Neutrophil (primary cell): ENCODE measurements at regions not wholly inside any gene's neighbourhood (a gene's known extent, or its start where the extent isn't known, plus 50 kb on each side); places are given as distances from the start of the nearest gene placed in this dataset.

Source experiments
- H3K27ac ChIP-seq: fragments of 200-600 bp; sonication (generic); 2 replicates; pipeline ENCODE4 v1.5.1; 2016; ENCODE audit warnings: mild to moderate bottlenecking, moderate library complexity
- H3K27me3 ChIP-seq: fragments of 200-600 bp; sonication (generic); 2 replicates; pipeline ENCODE4 v1.6.0; 2016; ENCODE audit warnings: mild to moderate bottlenecking
- H3K36me3 ChIP-seq: fragments of 200-600 bp; sonication (generic); 2 replicates; pipeline ENCODE4 v1.5.1; 2017
- H3K4me1 ChIP-seq, 2 experiments: fragments of 200-600 bp in 1 of 2; sonication (generic) in 1 of 2; 1 replicate in 1 of 2; 2 replicates in 1 of 2; pipeline versions ENCODE4 v1.5.1 to v1.6.1; 2013 to 2016; ENCODE audit warnings: low read depth in 1 of 2, low read length in 1 of 2, mild to moderate bottlenecking in 1 of 2, moderate library complexity in 1 of 2; ENCODE audit not compliant: control insufficient read depth in 1 of 2, insufficient read depth in 1 of 2
- H3K4me3 ChIP-seq, 2 experiments: fragments of 200-600 bp in 1 of 2; sonication (generic) in 1 of 2; 1 replicate in 1 of 2; 2 replicates in 1 of 2; pipeline ENCODE4 v1.5.1; 2013 to 2016; ENCODE audit warnings: low read depth in 1 of 2, low read length in 1 of 2, mild to moderate bottlenecking in 1 of 2, moderate library complexity in 1 of 2
- H3K9me3 ChIP-seq: fragments of 200-600 bp; sonication (generic); 2 replicates; pipeline ENCODE4 v1.5.1; 2016
- CTCF ChIP-seq: fragments of 200-600 bp; sonication (generic); IDR thresholded peaks from 2 replicates; pipeline ENCODE4 v1.5.1; 2016; ENCODE audit warnings: antibody characterized with exemption

GRCh38 chr2:219727771-219728429 is 100.5 kb downstream of the SLC4A3 start:
- no peak overlapping the region for H3K4me3 ChIP-seq
- no peak overlapping the region for H3K27ac ChIP-seq
- H3K36me3 ChIP-seq: no peaks in the 10 kb centered on the region
- peaks cover 25 to 31% of the 10 kb centered on the region in 2 experiments for H3K4me1 ChIP-seq
- peaks cover 9% of the 10 kb centered on the region for H3K27me3 ChIP-seq
- no peak for TF ChIP-seq CTCF
- H3K9me3 ChIP-seq: no peaks in the 10 kb centered on the region

GRCh38 chr2:219728991-219729487 is 101.6 kb downstream of the SLC4A3 start:
- H3K4me1 ChIP-seq: peaks cover 23 to 29% of the 10 kb centered on the region in 2 experiments
- H3K9me3 ChIP-seq: no peaks in the 10 kb centered on the region
- no peaks in the 10 kb centered on the region for H3K36me3 ChIP-seq
- H3K27me3 ChIP-seq: peaks cover 20% of the 10 kb centered on the region
- H3K27ac ChIP-seq: no peak overlapping the region
- no peak for TF ChIP-seq CTCF
- no peak overlapping the region for H3K4me3 ChIP-seq

GRCh38 chr2:219731173-219731572 is 103.7 kb downstream of the SLC4A3 start:
- H3K27ac ChIP-seq: no peak overlapping the region
- no peaks in the 10 kb centered on the region for H3K9me3 ChIP-seq
- peaks cover 25% of the 10 kb centered on the region for H3K27me3 ChIP-seq
- peaks cover 16 to 23% of the 10 kb centered on the region in 2 experiments for H3K4me1 ChIP-seq
- no peak overlapping the region for H3K4me3 ChIP-seq
- H3K36me3 ChIP-seq: no peaks in the 10 kb centered on the region
- no peak for TF ChIP-seq CTCF

GRCh38 chr2:219733106-219733505 is 105.7 kb downstream of the SLC4A3 start:
- no peaks in the 10 kb centered on the region for H3K9me3 ChIP-seq
- no peak for TF ChIP-seq CTCF
- H3K27me3 ChIP-seq: peaks cover 41% of the 10 kb centered on the region
- H3K27ac ChIP-seq: no peak overlapping the region
- H3K4me1 ChIP-seq: peaks cover 13 to 15% of the 10 kb centered on the region in 2 experiments
- H3K36me3 ChIP-seq: no peaks in the 10 kb centered on the region
- H3K4me3 ChIP-seq: no peak overlapping the region

DNA sequence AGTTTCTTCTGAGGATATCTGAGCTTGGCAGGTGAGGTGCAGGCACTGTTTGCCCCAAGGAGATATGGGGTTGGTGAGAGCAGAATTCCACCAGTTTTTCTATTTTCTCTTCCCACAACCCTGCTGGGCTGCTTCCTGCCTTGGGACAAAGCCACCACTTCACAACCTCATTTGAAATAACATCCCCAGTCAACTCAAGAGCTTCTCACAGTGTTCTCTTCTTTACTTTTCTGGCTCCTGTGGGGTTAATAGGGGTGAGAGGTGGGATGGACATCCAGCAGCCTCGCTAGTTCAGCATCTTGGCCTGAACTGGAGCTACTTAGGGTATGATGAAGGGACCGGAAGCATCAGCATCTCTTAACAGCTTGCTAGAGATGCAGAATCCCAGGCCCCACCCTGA is 106.3 kb downstream of the SLC4A3 start:
- peaks cover 47% of the 10 kb centered on the region for H3K27me3 ChIP-seq
- no peak overlapping the region for H3K4me3 ChIP-seq
- no peaks in the 10 kb centered on the region for H3K36me3 ChIP-seq
- H3K9me3 ChIP-seq: no peaks in the 10 kb centered on the region
- TF ChIP-seq CTCF: no peak
- peaks cover 13 to 15% of the 10 kb centered on the region in 2 experiments for H3K4me1 ChIP-seq
- no peak overlapping the region for H3K27ac ChIP-seq
